BJ (cell line): ENCODE measurements at regions not wholly inside any gene's neighbourhood (a gene's known extent, or its start where the extent isn't known, plus 50 kb on each side); places are given as distances from the start of the nearest gene placed in this dataset.

Source experiments
- CTCF ChIA-PET: fragments of 350-600 bp; formaldehyde crosslinking; extraction: SDS; loops from one replicate; lab custom pipeline; 2021; ENCODE audit warnings: antibody characterized with exemption, inconsistent platforms; lab: Yijun Ruan, JAX
- POLR2A ChIA-PET: fragments of 300-600 bp; sonication (Branson Sonifier 250); formaldehyde crosslinking; extraction: SDS; loops from one replicate; lab custom pipeline; 2021; ENCODE audit warnings: antibody characterized with exemption; lab: Charles Lee
- DNase-seq: peaks from one replicate; pipeline ENCODE4 v3.0.0-alpha.2; 2011; ENCODE audit warnings: low read depth
- H3K27me3 ChIP-seq: 2 replicates; pipeline ENCODE4 v1.6.0; 2011; ENCODE audit warnings: low read length; ENCODE audit not compliant: control insufficient read depth, insufficient read depth
- H3K36me3 ChIP-seq: 2 replicates; pipeline ENCODE4 v1.5.1; 2011; ENCODE audit warnings: low read length; ENCODE audit not compliant: control insufficient read depth, insufficient read depth
- H3K4me3 ChIP-seq: 2 replicates; pipeline ENCODE4 v1.5.1; 2011; ENCODE audit warnings: low read depth, mild to moderate bottlenecking, control low read depth, low read length
- CTCF ChIP-seq: IDR thresholded peaks from 2 replicates; pipeline ENCODE4 v1.5.1; 2011; ENCODE audit warnings: low read depth, mild to moderate bottlenecking, control low read depth, inconsistent platforms, low read length, moderate library complexity; ENCODE audit not compliant: insufficient read depth

DNA sequence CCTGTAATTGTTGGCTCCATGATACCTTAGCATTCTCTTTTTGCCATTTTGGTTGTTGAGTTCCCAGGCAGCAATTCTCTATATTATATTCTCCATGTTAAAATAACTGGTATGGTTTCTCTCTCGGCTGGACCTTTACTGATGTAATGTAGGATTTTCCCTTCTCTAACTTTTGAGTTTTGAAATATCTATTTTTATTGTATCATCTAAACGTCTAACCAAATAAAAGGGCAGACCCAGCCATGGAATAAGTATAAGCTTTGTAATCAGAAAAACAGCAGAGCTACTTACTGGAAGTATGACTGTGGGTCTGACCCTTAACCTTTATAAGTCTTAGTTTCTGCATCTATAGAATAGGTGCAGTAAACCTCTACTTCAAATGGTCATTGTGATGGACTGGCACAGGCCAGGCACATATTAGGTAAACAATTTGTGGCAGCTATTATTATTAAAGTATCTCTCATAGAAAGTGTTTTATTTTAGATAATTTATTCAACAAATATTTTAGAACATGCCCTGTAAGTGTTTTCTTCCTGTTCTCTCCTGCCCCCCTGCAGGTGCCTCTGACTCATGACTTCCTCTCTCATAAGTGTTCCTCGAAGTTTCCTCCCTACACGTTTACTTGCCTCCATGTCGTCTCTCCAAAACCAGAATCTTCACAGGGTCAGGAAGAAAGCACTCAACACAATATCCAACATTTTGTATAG is 224.9 kb upstream of the FGGY start:
- POLR2A ChIA-PET: no interaction called here
- no peak for DNase-seq
- H3K27me3 ChIP-seq: no peaks in the 10 kb centered on the region
- H3K4me3 ChIP-seq: no peak overlapping the region
- CTCF ChIA-PET: interaction anchor here (0.9 kb wide), 1 partner anchor 334 kb away, joined by 3 read pairs; no protein-coding TSS in a partner anchor
- TF ChIP-seq CTCF: no peak
- no peaks in the 10 kb centered on the region for H3K36me3 ChIP-seq

GRCh38 chr1:59072583-59072947 is 224.3 kb upstream of the FGGY start:
- H3K4me3 ChIP-seq: no peak overlapping the region
- POLR2A ChIA-PET: no interaction called here
- DNase-seq: no peak
- CTCF ChIA-PET: interaction anchor here (0.5 to 1.5 kb wide), 3 partner anchors 20 to 620 kb away, joined by 3 read pairs; no protein-coding TSS in a partner anchor
- H3K36me3 ChIP-seq: no peaks in the 10 kb centered on the region
- no peaks in the 10 kb centered on the region for H3K27me3 ChIP-seq
- no peak for TF ChIP-seq CTCF

DNA sequence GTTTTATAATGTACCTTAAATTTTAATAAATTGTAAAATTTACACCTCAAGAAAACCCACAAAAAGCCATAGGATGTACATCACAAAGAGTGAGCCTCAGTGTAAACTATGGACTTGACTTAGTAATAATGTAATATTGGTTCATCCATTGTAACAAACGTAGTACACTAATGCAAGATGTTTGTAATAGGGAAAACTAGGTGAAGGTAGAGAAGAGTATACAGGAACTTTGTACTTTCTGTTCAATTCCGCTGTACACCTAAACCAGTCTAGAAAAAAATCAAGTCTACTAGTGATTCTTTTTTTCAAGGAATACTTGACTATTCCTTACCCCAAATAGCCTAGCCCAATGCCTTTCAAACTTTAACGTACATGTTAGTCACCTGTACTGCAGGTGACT is 222.3 kb upstream of the FGGY start:
- no peaks in the 10 kb centered on the region for H3K27me3 ChIP-seq
- no peak for DNase-seq
- no peak overlapping the region for H3K4me3 ChIP-seq
- no peak for TF ChIP-seq CTCF
- ChIA-PET CTCF (no interaction called here), POLR2A (no interaction called here)
- H3K36me3 ChIP-seq: no peaks in the 10 kb centered on the region

DNA sequence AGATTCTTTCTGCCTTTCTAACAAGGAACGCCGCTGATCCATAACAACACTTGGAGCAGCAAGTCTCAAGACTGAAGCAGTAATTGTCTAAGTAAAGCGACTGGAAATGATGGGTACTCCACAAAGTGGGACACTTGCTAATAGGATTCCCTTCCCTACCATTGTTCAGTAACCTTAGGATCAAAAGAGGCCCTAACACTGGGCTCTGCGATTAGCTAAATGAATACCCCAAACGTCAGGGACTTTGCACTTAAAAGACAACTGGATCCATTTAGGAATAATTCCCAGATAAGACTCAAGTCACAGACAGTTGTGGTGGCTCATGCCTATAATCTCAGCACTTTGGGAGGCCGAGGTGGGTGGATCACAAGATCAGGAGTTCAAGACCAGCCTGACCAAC is 221.9 kb upstream of the FGGY start:
- no peak for DNase-seq
- TF ChIP-seq CTCF: no peak
- ChIA-PET POLR2A (no interaction called here), CTCF (no interaction called here)
- Histone ChIP-seq H3K4me3 (no peak overlapping the region), H3K36me3 (no peaks in the 10 kb centered on the region), H3K27me3 (no peaks in the 10 kb centered on the region)

DNA sequence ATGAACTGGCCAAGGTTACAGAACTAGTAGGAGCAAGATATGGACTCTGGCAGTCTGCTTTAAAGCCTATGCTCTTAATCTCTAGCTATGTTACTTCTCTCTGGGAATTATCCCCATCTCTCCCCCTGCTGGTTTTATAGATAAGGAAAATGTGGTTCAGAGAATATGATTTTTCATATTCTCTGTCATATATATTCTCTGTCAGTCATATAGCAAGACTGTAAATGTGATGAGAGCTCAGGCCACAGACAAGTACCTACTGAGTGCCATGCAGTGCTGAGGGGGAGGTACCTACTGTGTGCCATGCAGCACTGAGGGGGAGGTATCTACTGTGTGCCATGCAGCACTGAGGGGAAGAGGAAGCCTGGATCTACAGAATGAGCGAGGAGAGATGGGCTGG is 220.3 kb upstream of the FGGY start:
- Histone ChIP-seq H3K36me3 (no peaks in the 10 kb centered on the region), H3K4me3 (no peak overlapping the region), H3K27me3 (no peaks in the 10 kb centered on the region)
- ChIA-PET CTCF (interaction anchor here (0.7 to 1.5 kb wide), 5 partner anchors 9 to 257 kb away, joined by 3 to 5 read pairs (median 3); no protein-coding TSS in a partner anchor), POLR2A (no interaction called here)
- DNase-seq: no peak
- TF ChIP-seq CTCF: peak; percentile 29
